HG02623 (cell line): ENCODE measurements at regions not wholly inside any gene's neighbourhood (a gene's known extent, or its start where the extent isn't known, plus 50 kb on each side); places are given as distances from the start of the nearest gene placed in this dataset.

Experiments
- ATAC-seq: cut with Tn5 transposase; IDR thresholded peaks from one replicate; pipeline ENCODE4 v1.9.1; 2021; ENCODE audit warnings: moderate library complexity; ENCODE audit not compliant: unreplicated experiment

DNA sequence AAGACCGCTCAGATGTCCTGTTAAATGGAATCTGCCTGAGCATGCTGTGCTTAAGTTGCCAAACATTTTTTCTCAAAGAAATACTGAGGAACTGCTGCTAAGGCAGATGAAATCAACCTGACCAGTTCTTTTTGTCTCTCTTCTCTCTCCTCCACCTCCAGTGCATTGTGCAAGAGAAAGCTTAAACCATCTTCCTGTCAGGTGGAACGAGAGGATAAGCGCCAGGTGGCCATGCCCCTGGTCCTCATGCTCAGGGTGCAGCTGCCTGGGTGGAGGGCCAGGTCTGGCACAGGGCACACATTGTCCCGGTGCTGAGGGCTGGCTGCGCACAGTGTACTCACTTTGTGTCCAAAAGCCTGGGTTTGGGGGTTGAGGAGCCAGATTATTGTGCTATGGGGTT is 176.2 kb upstream of the TP63 start:
- no peak for ATAC-seq

GRCh38 chr3:189455641-189456417 is 175.4 kb upstream of the TP63 start:
- ATAC-seq, result no peak

- no peak for ATAC-seq
Measured at GRCh38 chr3:189457201-189457607, 174.0 kb upstream of the TP63 start.

DNA sequence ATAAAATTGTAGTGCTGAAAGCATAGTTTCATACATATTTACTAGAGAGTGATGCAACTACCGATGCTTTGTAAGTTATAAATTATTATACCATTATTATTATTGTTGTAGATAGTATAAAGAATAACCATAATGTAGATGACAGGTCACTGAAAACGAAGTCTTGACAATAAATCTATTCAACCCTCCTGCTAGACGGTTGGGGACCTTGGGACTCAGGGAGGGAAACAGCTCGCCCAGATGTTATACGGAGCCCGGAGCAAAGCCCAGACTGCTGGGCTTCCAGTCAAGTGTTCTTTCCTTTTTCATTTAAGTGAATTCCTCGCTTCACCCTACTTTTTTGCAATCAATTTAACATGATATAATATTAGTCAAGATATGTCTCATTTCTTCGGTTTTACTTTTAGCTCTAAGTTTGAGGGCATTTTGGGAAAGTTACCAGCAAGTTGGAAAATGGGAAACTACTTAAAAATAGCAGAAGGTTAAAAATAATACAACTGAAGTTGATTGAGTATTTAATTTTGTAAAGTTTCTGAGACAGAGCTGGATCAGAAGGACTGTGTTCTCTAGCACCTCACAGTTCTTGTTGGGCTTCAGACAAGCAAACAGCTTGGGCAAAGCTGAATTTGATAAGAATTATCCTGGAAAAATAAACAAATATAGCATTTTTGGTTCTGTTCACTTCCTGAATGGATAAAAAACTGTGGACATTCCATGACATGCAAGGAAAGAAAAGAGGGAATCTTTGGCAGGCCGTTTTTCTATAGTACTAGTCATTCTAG is 173.4 kb upstream of the TP63 start:
- ATAC-seq, result no peak

DNA sequence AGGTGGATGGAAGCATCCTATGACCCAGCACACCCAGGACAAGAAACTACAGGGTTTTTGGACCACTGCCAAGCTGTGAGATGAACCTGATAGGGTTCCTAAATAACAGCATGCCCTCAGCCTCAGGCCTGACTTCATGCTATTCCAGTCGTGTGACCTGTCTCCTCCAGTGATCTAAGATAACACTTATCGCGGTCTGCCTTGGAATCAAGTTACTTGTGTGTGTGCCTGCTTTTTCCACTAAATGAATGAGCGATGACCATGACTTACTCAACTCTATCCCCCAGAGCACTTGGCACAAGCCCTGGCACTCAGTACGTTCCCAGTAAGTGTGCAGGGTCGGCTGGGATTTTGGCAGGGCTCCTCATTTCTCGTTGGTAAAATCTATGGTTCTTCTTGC is 172.7 kb upstream of the TP63 start:
- ATAC-seq, result no peak

GRCh38 chr3:189459231-189459630 is 172.0 kb upstream of the TP63 start:
- ATAC-seq, result no peak

DNA sequence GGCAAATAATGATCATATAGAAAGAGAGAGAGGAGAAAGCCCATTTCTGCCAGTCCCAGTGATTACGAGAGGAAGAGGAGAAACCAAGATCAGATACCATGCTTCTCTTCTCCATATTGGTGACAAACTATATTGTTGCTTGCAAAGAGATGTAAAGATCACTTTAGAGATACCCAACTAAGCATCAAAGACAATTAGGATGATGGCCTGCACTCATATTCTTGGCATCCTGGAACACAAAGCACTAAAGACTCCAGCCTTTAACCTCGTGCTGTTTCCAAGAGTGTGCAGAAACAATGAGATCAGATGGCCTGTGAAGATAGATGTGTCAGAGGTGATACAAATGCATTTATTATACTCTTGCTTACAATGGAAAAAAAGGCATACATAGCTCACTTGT is 170.7 kb upstream of the TP63 start:
- ATAC-seq, result no peak

DNA sequence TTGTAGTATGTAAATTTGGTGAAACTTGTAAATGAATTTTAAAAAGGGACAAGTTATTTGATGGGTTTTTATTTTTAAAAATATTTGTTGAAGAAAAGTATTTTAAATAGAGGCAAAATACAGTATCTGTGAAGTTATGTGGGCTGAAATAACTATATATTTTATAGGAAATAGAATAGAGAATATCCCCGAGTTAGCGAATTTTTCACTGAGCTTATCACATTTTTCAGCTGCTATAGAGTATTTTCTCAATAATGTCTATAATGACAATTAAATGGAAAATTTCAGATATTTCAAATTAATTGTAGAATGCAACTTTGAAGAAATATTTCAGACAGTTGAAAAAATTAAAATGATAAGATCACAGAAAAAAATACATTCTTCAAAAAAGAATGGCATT is 166.4 kb upstream of the TP63 start:
- no peak for ATAC-seq

DNA sequence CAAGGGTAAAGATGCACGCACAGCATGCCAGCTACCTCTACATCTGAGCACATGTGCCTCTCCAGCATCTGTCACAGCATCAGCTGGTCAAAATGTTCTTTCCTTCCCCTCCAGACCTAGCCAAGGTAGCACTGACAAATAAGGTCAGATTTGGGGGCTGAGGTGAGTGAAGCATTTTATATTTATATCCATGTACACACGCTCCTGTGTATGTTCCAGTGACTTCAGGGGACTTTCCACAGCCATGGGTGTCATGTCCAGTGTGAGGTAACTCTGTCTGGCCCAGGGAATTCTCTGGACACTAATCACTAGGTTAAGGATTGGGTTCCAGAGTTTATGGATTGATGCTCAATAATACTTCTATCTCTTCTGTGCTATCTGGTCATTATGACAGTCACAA is 165.2 kb upstream of the TP63 start:
- no peak for ATAC-seq

- no peak for ATAC-seq
Measured at GRCh38 chr3:189467451-189467850, 163.7 kb upstream of the TP63 start.

DNA sequence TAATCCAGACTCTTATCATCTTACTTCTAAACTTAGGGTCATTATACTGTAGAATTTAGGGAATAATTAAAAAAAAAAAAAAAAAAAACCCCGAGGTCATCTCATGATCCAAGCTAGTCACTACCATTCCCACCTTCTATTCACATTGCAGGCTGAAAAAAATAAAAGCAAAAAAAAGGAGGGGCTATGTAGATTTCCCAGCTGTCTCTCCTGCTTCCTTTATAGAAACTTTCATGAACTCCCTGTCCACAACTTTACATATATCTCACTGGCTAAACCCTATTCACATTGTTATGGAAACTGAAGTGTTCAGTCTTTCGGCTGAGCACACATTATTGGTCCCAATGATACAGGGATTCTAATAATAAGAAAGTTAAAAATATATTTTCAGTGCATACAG is 156.2 kb upstream of the TP63 start:
- ATAC-seq, result no peak

- no peak for ATAC-seq
Measured at GRCh38 chr3:189477614-189478013, 153.6 kb upstream of the TP63 start.

- no peak for ATAC-seq
Measured at GRCh38 chr3:189486556-189486955, 144.6 kb upstream of the TP63 start.

- ATAC-seq, result no peak
Measured at GRCh38 chr3:189488241-189488767, 142.9 kb upstream of the TP63 start.

DNA sequence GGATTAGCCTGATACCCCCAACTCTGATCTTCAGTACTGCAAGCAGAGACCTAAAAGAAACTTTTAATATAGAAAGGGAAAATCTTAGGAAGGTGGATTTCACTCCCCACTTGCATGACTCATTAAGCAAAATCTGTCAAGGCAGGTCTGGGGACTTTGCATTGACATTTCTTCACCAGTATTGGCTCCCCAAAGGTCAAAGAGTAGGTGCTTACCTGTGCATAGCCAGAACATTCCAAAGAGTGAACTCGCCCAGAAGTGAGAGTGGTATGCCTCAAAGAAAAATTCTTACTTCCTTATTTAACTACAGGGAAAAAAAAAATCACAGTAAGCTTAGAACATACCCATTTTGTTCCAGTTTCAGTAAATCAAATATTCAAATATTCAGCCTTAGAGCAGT is 140.9 kb upstream of the TP63 start:
- ATAC-seq, result no peak

GRCh38 chr3:189490749-189491148 is 140.4 kb upstream of the TP63 start:
- no peak for ATAC-seq

DNA sequence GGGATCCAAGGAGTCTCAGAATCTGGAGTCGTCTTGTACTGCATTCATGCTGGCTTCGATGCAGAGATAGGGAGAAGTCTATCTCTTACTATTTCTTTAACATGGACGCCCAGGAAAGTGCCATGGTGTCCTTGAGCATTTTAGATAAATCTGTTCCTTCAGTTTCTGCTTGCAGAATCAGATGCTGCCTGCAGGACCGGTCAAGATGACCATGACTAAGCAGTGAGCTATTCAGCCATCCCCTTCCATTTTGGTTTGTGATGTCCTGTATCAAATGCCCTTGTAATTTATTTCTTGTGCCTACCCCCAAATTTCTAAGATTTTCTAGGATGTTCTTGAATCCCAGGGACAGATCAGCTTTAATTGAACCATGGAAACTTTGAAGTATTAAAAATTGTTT is 139.4 kb upstream of the TP63 start:
- no peak for ATAC-seq

GRCh38 chr3:189493271-189493670 is 137.9 kb upstream of the TP63 start:
- ATAC-seq, result no peak

DNA sequence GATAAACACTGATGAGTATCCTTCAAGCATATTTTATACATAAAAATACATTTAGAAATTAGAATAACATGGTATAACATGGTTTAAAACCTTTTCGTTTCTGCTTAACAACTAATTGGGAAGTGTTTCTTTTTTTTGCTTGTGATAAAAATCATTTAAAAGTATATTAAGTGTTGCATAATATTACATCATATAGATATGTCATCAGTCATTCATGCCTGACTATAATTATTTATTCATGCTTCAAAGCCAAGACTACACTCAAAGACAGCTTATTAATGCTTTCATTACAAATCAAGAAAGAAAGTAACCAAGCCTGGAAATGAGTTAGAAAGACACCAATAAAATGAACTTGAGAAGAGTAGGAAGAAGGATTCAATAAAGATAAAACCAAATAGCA is 136.6 kb upstream of the TP63 start:
- no peak for ATAC-seq

DNA sequence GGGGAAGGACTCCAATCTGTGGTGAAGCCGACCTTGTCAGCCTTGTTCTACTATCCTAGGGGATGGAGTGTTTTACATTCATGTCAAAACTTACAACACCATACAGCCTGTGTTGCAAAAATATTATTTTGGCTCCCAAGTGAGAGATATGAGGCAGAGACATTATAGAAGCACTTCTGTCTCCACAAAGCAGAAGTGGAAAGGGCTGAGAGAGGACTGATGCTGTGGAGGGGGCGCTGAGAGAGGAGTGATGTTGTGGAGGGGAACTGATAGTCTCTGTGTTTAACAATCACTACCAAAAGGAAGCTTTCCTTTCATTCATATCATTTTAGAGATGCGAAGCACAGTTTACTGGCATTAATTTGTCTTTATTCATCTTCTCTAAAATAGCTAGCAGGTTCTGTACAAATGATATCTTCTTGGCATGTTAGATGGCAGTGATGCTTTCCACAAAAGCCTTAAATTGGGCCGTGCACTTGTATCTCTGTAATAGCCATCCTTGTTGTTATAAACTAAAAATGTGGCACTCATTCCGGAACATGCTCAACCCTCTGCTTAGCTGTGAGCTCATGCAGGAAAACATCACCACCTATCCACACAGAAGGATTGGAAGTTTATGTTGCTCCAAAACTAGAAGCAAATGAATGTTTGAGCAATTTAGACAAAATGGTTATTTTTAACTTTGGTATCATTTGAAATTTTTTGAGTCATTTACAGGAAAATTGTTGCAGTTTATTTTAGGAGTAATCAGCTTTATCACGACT is 134.6 kb upstream of the TP63 start:
- no peak for ATAC-seq

DNA sequence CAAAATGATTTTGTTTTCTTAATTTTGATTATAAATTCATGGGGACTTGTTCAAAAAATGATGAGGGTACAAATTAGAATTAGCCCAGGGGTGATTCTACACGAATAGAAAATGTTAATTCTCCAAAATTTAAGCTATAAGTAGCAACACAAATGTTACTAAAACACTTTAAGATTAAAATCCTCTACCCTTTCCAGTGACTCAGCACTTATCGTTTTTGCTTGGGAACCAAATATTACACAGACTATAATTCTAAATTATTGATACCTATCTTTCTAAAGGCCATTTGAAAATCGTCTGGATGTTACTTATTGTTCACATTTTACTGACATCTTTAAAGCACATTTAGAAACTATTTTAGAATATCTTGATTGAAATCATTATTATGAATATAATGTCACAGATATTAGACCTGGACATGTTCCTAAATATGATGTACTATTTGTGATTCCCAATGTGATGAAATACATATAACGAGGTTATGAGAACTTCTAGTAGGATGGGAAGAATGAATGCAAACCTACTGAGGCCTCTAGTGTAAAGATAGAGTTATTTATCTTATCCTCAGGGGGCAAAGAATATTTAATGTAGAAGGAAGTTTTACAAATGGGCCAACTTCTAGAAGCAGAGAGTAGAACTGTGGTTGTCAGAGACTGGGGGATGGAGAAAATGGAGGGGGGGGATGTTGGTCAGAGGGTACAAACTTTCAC is 132.0 kb upstream of the TP63 start:
- no peak for ATAC-seq
